ENCODE measurements at regions not wholly inside any gene's neighbourhood (a gene's known extent, or its start where the extent isn't known, plus 50 kb on each side); places are given as distances from the start of the nearest gene placed in this dataset.

GRCh38 chr12:75882421-75882820 is 149.2 kb downstream of the PHLDA1 start:
- no peak overlapping the region for H3K4me3 ChIP-seq (ENCODE audit: low read length)
- no peak for DNase-seq (ENCODE audit: low read depth)
- TF ChIP-seq CTCF (conservative IDR thresholded peaks at IDR 0.05; ENCODE audit: low read depth, low read length): no peak

- TF ChIP-seq CTCF (conservative IDR thresholded peaks at IDR 0.05; ENCODE audit: low read depth, low read length): no peak
- H3K4me3 ChIP-seq (ENCODE audit: low read length): no peak overlapping the region
- DNase-seq (ENCODE audit: low read depth): no peak
These were observed 149.7 kb downstream of the PHLDA1 start for GRCh38 chr12:75881920-75882319.

- H3K4me3 ChIP-seq (ENCODE audit: low read length): peak overlapping the region; percentile 22
- peak; percentile 90 for DNase-seq (ENCODE audit: low read depth)
- TF ChIP-seq CTCF (conservative IDR thresholded peaks at IDR 0.05; ENCODE audit: low read depth, low read length): no peak
These were observed 153.6 kb downstream of the PHLDA1 start for GRCh38 chr12:75877763-75878621.

GRCh38 chr12:75876832-75877762 is 154.5 kb downstream of the PHLDA1 start:
- no peak for DNase-seq (ENCODE audit: low read depth)
- H3K4me3 ChIP-seq (ENCODE audit: low read length): no peak overlapping the region
- TF ChIP-seq CTCF (conservative IDR thresholded peaks at IDR 0.05; ENCODE audit: low read depth, low read length): no peak

GRCh38 chr12:75874441-75874840 is 157.1 kb downstream of the PHLDA1 start:
- no peak overlapping the region for H3K4me3 ChIP-seq (ENCODE audit: low read length)
- DNase-seq (ENCODE audit: low read depth): no peak
- TF ChIP-seq CTCF (conservative IDR thresholded peaks at IDR 0.05; ENCODE audit: low read depth, low read length): no peak

GRCh38 chr12:75872762-75873161 is 158.8 kb downstream of the PHLDA1 start:
- no peak for TF ChIP-seq CTCF (conservative IDR thresholded peaks at IDR 0.05; ENCODE audit: low read depth, low read length)
- no peak overlapping the region for H3K4me3 ChIP-seq (ENCODE audit: low read length)
- no peak for DNase-seq (ENCODE audit: low read depth)
